ENCODE measurements at regions not wholly inside any gene's neighbourhood (a gene's known extent, or its start where the extent isn't known, plus 50 kb on each side); places are given as distances from the start of the nearest gene placed in this dataset.
"Not testable (repeated sequence)": the region's sequence is repeated elsewhere in the genome, so short reads cannot be mapped to it uniquely, and the experiment has no call there.

DNA sequence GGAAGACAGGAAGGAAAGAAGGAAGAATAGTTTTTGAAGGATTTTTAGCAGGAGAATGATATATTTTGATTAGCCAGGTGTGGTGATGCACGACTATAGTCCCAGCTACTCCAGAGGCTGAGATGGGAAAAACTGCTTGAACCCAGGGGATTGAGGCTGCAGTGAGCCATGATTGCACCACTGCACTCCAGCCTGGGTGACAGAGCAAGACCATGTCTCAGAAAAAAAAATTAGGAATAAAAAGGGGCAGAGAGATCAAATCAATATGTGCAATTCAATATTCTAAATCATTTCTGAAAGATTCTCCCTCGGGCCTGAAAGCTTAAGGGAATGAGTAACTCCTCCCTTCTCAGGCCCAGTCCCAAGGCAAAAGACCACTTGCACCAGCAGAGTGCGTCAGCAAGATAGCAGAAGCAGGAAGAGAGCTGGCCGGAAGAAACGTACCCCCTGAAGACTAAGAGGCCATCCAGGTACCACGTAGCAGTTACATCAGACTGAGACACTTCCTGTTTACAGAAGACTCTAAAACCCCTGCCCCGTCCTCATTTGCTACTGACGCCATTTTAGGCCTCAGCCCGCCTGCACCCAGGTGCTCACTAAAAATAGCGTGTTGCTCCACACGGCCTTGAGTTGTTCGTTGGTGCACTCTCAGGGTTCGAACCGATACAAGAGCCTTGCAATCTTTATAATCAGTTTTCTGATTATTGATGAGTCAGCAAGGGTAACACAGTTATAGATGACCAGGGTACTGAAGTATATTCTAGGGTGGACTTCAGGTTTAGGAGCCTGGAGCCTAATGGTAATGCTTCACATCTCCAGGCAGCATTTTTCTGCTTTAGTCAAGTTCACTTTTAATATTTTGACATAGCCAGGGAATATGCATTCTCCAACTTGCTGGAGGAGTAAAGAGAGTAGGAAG, 57.7 kb upstream of the CSRP2 start:
- ChIA-PET POLR2A (no interaction called here), CTCF (no interaction called here)
- ATAC-seq (ENCODE audit: low read depth) (no peak), DNase-seq (no peak)
- H3K27me3 Mint-ChIP-seq, result peaks cover 3% of the 10 kb centered on the region
- no peaks in the 10 kb centered on the region for H3K36me3 Mint-ChIP-seq (ENCODE audit: low read depth)
- no peaks in the 10 kb centered on the region for H3K4me1 Mint-ChIP-seq
- no peaks in the 10 kb centered on the region for H3K9me3 Mint-ChIP-seq
- intact Hi-C loops (cut with micrococcal nuclease), result no loop called here
- no peak overlapping the region for H3K4me3 Mint-ChIP-seq
- H3K27ac Mint-ChIP-seq, result no peak overlapping the region
- TF ChIP-seq, protein P1, sequence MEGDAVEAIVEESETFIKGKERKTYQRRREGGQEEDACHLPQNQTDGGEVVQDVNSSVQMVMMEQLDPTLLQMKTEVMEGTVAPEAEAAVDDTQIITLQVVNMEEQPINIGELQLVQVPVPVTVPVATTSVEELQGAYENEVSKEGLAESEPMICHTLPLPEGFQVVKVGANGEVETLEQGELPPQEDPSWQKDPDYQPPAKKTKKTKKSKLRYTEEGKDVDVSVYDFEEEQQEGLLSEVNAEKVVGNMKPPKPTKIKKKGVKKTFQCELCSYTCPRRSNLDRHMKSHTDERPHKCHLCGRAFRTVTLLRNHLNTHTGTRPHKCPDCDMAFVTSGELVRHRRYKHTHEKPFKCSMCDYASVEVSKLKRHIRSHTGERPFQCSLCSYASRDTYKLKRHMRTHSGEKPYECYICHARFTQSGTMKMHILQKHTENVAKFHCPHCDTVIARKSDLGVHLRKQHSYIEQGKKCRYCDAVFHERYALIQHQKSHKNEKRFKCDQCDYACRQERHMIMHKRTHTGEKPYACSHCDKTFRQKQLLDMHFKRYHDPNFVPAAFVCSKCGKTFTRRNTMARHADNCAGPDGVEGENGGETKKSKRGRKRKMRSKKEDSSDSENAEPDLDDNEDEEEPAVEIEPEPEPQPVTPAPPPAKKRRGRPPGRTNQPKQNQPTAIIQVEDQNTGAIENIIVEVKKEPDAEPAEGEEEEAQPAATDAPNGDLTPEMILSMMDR (IDR thresholded peaks at IDR 0.05), result no peak

DNA sequence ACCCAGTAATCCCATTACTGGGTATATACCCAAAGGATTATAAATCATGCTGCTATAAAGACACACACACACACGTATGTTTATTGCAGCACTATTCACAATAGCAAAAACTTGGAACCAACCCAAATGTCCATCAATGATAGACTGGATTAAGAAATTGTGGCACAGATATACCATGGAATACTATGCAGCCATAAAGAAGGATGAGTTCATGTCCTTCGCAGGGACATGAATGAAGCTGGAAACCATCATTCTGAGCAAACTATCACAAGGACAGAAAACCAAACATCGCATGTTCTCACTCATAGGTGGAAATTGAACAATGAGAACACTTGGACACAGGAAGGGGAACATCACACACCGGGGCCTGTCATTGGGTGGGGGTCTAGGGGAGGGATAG, 54.6 kb upstream of the CSRP2 start:
- CTCF ChIA-PET, result interaction anchor here (1.1 kb wide), 1 partner anchor 40 kb away, joined by 3 read pairs; no protein-coding TSS in a partner anchor
- DNase-seq; H3K4me1 Mint-ChIP-seq; POLR2A ChIA-PET; intact Hi-C loops (cut with micrococcal nuclease); H3K27ac Mint-ChIP-seq; H3K9me3 Mint-ChIP-seq; ATAC-seq (ENCODE audit: low read depth); H3K27me3 Mint-ChIP-seq; H3K36me3 Mint-ChIP-seq (ENCODE audit: low read depth); H3K4me3 Mint-ChIP-seq: not testable (repeated sequence)

DNA sequence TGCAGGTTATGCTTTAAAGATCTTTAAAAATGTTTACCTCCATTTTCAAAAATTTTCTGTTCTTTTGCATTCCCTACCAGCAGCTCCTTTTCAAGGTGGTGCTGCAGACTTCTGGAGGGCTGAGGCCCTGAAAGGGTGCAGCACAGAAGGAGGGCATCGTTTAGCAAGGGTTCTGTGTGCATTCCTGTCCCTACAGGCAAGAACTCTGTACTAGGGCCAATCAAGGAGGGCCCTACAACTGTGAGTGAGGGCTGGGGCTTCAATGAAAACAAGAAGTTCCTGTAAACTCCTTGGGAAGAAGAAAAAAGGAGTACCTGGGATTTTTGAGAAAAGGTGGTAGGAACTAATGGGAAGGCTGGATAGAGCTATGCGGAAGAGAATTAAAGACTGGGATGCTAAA, 50.7 kb upstream of the CSRP2 start:
- ChIA-PET CTCF (no interaction called here), POLR2A (no interaction called here)
- ATAC-seq (ENCODE audit: low read depth) (no peak), DNase-seq (no peak)
- H3K4me3 Mint-ChIP-seq, result no peak overlapping the region
- TF ChIP-seq, protein P1 (IDR thresholded peaks at IDR 0.05), result no peak
- H3K4me1 Mint-ChIP-seq, result no peaks in the 10 kb centered on the region
- peaks cover 5% of the 10 kb centered on the region for H3K27me3 Mint-ChIP-seq
- no peak overlapping the region for H3K27ac Mint-ChIP-seq
- intact Hi-C loops (cut with micrococcal nuclease), result no loop called here
- H3K9me3 Mint-ChIP-seq, result no peaks in the 10 kb centered on the region
- no peaks in the 10 kb centered on the region for H3K36me3 Mint-ChIP-seq (ENCODE audit: low read depth)

Data from activated B cell treated with CpG ODN at 0.5 μM for 24 hours (primary cell).